ENCODE measurements at regions not wholly inside any gene's neighbourhood (a gene's known extent, or its start where the extent isn't known, plus 50 kb on each side); places are given as distances from the start of the nearest gene placed in this dataset.

DNA sequence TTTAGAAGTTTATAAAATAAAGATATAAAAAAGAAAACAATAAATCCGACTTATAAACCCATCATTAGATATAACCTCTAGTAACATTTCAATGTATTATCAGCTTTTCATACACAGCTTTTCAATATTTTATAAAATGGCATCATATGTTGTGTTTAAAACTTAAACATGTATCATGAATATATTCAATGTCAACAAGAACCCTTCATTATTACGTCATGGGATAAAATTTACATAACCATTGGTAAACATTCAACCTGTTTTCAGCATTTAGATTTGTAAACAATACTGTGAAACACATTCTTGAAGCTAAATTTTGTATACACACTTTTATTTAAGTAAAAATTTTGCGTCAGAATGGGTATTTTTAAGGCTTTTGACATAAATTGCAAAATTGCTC, 153.4 kb upstream of the SOX14 start:
- TF ChIP-seq, protein P1, sequence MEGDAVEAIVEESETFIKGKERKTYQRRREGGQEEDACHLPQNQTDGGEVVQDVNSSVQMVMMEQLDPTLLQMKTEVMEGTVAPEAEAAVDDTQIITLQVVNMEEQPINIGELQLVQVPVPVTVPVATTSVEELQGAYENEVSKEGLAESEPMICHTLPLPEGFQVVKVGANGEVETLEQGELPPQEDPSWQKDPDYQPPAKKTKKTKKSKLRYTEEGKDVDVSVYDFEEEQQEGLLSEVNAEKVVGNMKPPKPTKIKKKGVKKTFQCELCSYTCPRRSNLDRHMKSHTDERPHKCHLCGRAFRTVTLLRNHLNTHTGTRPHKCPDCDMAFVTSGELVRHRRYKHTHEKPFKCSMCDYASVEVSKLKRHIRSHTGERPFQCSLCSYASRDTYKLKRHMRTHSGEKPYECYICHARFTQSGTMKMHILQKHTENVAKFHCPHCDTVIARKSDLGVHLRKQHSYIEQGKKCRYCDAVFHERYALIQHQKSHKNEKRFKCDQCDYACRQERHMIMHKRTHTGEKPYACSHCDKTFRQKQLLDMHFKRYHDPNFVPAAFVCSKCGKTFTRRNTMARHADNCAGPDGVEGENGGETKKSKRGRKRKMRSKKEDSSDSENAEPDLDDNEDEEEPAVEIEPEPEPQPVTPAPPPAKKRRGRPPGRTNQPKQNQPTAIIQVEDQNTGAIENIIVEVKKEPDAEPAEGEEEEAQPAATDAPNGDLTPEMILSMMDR (optimal IDR thresholded peaks at IDR 0.05 in 1 of 3, IDR thresholded peaks at IDR 0.05 in 1 of 3, conservative IDR thresholded peaks at IDR 0.05 in 1 of 3; ENCODE audit: extremely low read depth in 1 of 3, insufficient read depth in 2 of 3, low read length in 3 of 3) = no peak
- no peak for TF ChIP-seq EZH2 (IDR thresholded peaks at IDR 0.05; ENCODE audit: low read length)
